ENCODE measurements at regions not wholly inside any gene's neighbourhood (a gene's known extent, or its start where the extent isn't known, plus 50 kb on each side); places are given as distances from the start of the nearest gene placed in this dataset.
"Not testable (repeated sequence)": the region's sequence is repeated elsewhere in the genome, so short reads cannot be mapped to it uniquely, and the experiment has no call there.

DNA sequence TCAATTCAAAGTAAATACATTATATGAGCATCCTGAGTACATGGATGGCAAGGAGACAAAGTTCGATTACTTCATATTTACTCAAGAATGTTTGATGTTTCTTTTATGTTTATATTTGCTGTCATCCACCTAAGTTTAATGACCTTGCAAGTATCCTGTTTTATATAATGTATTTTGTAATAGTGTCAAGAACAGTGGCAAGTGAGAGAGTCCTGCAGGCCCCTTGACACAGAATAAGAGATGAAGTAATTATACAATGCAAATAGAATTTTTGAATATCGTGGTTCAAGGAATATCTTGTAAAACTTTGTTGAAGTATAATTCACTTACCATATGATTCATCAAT, 68.8 kb upstream of the UGT2A3 start:
- TF ChIP-seq POLR2A (IDR thresholded peaks at IDR 0.05): not testable (repeated sequence)
- TF ChIP-seq, protein P1, sequence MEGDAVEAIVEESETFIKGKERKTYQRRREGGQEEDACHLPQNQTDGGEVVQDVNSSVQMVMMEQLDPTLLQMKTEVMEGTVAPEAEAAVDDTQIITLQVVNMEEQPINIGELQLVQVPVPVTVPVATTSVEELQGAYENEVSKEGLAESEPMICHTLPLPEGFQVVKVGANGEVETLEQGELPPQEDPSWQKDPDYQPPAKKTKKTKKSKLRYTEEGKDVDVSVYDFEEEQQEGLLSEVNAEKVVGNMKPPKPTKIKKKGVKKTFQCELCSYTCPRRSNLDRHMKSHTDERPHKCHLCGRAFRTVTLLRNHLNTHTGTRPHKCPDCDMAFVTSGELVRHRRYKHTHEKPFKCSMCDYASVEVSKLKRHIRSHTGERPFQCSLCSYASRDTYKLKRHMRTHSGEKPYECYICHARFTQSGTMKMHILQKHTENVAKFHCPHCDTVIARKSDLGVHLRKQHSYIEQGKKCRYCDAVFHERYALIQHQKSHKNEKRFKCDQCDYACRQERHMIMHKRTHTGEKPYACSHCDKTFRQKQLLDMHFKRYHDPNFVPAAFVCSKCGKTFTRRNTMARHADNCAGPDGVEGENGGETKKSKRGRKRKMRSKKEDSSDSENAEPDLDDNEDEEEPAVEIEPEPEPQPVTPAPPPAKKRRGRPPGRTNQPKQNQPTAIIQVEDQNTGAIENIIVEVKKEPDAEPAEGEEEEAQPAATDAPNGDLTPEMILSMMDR (IDR thresholded peaks at IDR 0.05 in 8 of 11, conservative IDR thresholded peaks at IDR 0.05 in 3 of 11): not testable (repeated sequence)

All from spleen (tissue), 7 donors.